ENCODE measurements at regions not wholly inside any gene's neighbourhood (a gene's known extent, or its start where the extent isn't known, plus 50 kb on each side); places are given as distances from the start of the nearest gene placed in this dataset.

GRCh38 chr3:73298243-73299183 lies 237.1 kb downstream of the EBLN2 start:
- Histone ChIP-seq H2BK120ac (ENCODE audit: low read depth, low read length, poor library complexity, severe bottlenecking) (no peak overlapping the region), H4K5ac (ENCODE audit: insufficient read length, low read depth, low read length) (no peak overlapping the region), H2BK5ac (ENCODE audit: insufficient read length, low read length) (no peak overlapping the region), H3K23ac (ENCODE audit: insufficient read length, low read depth, low read length) (no peak overlapping the region), H3K27ac (ENCODE audit: insufficient read length, low read depth, low read length) (no peak overlapping the region), H2BK20ac (ENCODE audit: low read depth, low read length, poor library complexity, severe bottlenecking) (no peak overlapping the region), H2BK15ac (ENCODE audit: low read depth, low read length) (no peak overlapping the region), H3K4me1 (ENCODE audit: insufficient read depth, low read length) (no peaks in the 10 kb centered on the region), H3K4ac (ENCODE audit: low read depth, low read length) (no peak overlapping the region), H4K20me1 (ENCODE audit: control insufficient read depth, insufficient read depth, insufficient read length) (no peaks in the 10 kb centered on the region), H3K18ac (ENCODE audit: insufficient read length, low read depth, low read length) (no peak overlapping the region), H3K14ac (ENCODE audit: insufficient read depth, low read length) (no peak overlapping the region), H3K9me3 (ENCODE audit: control insufficient read depth, low read depth, low read length) (no peaks in the 10 kb centered on the region), H4K91ac (ENCODE audit: insufficient read length, low read depth, low read length) (no peak overlapping the region), H3K9ac (ENCODE audit: extremely low read depth, insufficient read length, low read length) (no peak overlapping the region), H4K8ac (replicated peaks; ENCODE audit: insufficient read length, low read depth, low read length) (no peak overlapping the region), H2BK12ac (ENCODE audit: insufficient read length, low read depth, low read length) (no peak overlapping the region), H2AFZ (ENCODE audit: low read length) (no peak overlapping the region), H3K23me2 (ENCODE audit: insufficient read length, low read depth, low read length, poor library complexity, severe bottlenecking) (no peaks in the 10 kb centered on the region), H3K56ac (ENCODE audit: insufficient read length, low read depth, low read length) (no peak overlapping the region), H3K79me1 (ENCODE audit: insufficient read depth, low read depth, low read length, poor library complexity, severe bottlenecking) (no peaks in the 10 kb centered on the region), H3K27me3 (ENCODE audit: insufficient read depth, low read length) (no peaks in the 10 kb centered on the region), H3K4me2 (ENCODE audit: insufficient read depth, insufficient read length, low read length) (no peak overlapping the region), H3K79me2 (ENCODE audit: insufficient read depth, low read length) (no peaks in the 10 kb centered on the region), H2AK5ac (ENCODE audit: insufficient read length, low read length) (no peak overlapping the region), H3T11ph (ENCODE audit: low read length) (no peak overlapping the region)
- Mint-ChIP-seq H3K4me3 (no peak overlapping the region), H3K36me3 (ENCODE audit: insufficient read depth in 1 of 3, low read depth in 3 of 3) (no peaks in the 10 kb centered on the region), H3K27me3 (ENCODE audit: low read depth) (no peaks in the 10 kb centered on the region; the same call in 1 of the 2 replicates), H3K9me3 (no peaks in the 10 kb centered on the region; a peak in 1 of 5 replicates), H3K27ac (no peak overlapping the region), H3K4me1 (peaks cover 17 to 30% of the 10 kb centered on the region in 2 experiments)
- no peak for DNase-seq
- TF ChIP-seq CTCF (conservative IDR thresholded peaks at IDR 0.05), result no peak
- no CpG with 5 or more reads among the region's 11 CpGs for WGBS (ENCODE audit: extremely low coverage, insufficient read length, low lambda C conversion rate)
